HepG2 (cell line): ENCODE measurements at regions not wholly inside any gene's neighbourhood (a gene's known extent, or its start where the extent isn't known, plus 50 kb on each side); places are given as distances from the start of the nearest gene placed in this dataset.

Source experiments
- CREM ChIP-seq, 2 experiments: sonication (generic) in 1 of 2; formaldehyde crosslinking in 1 of 2; IDR thresholded peaks; 2 replicates each; pipeline versions ENCODE4 v1.4.0 to v1.6.1; 2016 to 2020; ENCODE audit warnings: antibody characterized with exemption in 1 of 2, mild to moderate bottlenecking in 1 of 2, missing genetic modification reagents in 1 of 2
- FOSL1 ChIP-seq: sonication (generic); formaldehyde crosslinking; IDR thresholded peaks from 2 replicates; pipeline ENCODE4 v1.9.0; 2021; ENCODE audit warnings: missing genetic modification reagents, borderline replicate concordance
- FOXA3 ChIP-seq: IDR thresholded peaks from 2 replicates; pipeline ENCODE4 v1.6.1; 2016; ENCODE audit warnings: missing genetic modification reagents, missing compliant biosample characterization
- FOXK1 ChIP-seq: sonication (generic); formaldehyde crosslinking; IDR thresholded peaks from 2 replicates; pipeline ENCODE4 v1.4.0; 2020; ENCODE audit warnings: low read depth, missing genetic modification reagents, borderline replicate concordance
- GFI1 ChIP-seq: sonication (generic); formaldehyde crosslinking; IDR thresholded peaks from 2 replicates; pipeline ENCODE4 v1.5.0; 2020; ENCODE audit warnings: missing genetic modification reagents, mild to moderate bottlenecking, borderline replicate concordance
- HNF4A ChIP-seq: sonication (generic); formaldehyde crosslinking; IDR thresholded peaks from 2 replicates; pipeline ENCODE4 v1.4.0; 2020; ENCODE audit warnings: missing genetic modification reagents
- JUND ChIP-seq: sonication (generic); formaldehyde crosslinking; IDR thresholded peaks from 2 replicates; pipeline ENCODE4 v1.8.0; 2022; ENCODE audit warnings: mild to moderate bottlenecking, missing genetic modification reagents
- NCOR1 ChIP-seq: fragments of 200-600 bp; sonication (generic); IDR thresholded peaks from 2 replicates; pipeline ENCODE4 v1.7.0; 2017; ENCODE audit warnings: antibody characterized with exemption, low read length, borderline replicate concordance
- NFE2L2 ChIP-seq: fragments of 150-350 bp; IDR thresholded peaks from 2 replicates; pipeline ENCODE4 v1.6.1; 2014; ENCODE audit warnings: low read length
- NFKBIZ ChIP-seq: IDR thresholded peaks from 2 replicates; pipeline ENCODE4 v1.6.1; 2018; ENCODE audit warnings: missing genetic modification reagents, missing compliant biosample characterization
- RXRB ChIP-seq: IDR thresholded peaks from 2 replicates; pipeline ENCODE4 v1.6.1; 2016; ENCODE audit warnings: borderline replicate concordance, missing genetic modification reagents, missing compliant biosample characterization
- SALL1 ChIP-seq: sonication (generic); formaldehyde crosslinking; IDR thresholded peaks from 2 replicates; pipeline ENCODE4 v1.8.0; 2022; ENCODE audit warnings: mild to moderate bottlenecking, missing genetic modification reagents
- STAT5B ChIP-seq: sonication (generic); formaldehyde crosslinking; IDR thresholded peaks from 2 replicates; pipeline ENCODE4 v1.4.0; 2020; ENCODE audit warnings: missing genetic modification reagents
- ZGPAT ChIP-seq: IDR thresholded peaks from 2 replicates; pipeline ENCODE4 v1.6.1; 2016; ENCODE audit warnings: mild to moderate bottlenecking
- ZKSCAN5 ChIP-seq: sonication (generic); formaldehyde crosslinking; IDR thresholded peaks from 2 replicates; pipeline ENCODE4 v1.5.1; 2020; ENCODE audit warnings: mild to moderate bottlenecking, missing genetic modification reagents
- ZMYM4 ChIP-seq: sonication (generic); formaldehyde crosslinking; IDR thresholded peaks from 2 replicates; pipeline ENCODE4 v1.8.1; 2023; ENCODE audit warnings: mild to moderate bottlenecking, missing genetic modification reagents
- ZNF12 ChIP-seq: sonication (generic); formaldehyde crosslinking; IDR thresholded peaks from 2 replicates; pipeline ENCODE4 v1.5.0; 2020; ENCODE audit warnings: missing genetic modification reagents
- ZNF296 ChIP-seq: sonication (generic); formaldehyde crosslinking; conservative IDR thresholded peaks from 2 replicates; pipeline ENCODE4 v1.5.0; 2020; ENCODE audit warnings: mild to moderate bottlenecking, missing genetic modification reagents
- ZNF609 ChIP-seq: sonication (generic); formaldehyde crosslinking; IDR thresholded peaks from 2 replicates; pipeline ENCODE4 v1.4.0; 2020; ENCODE audit warnings: mild to moderate bottlenecking, missing genetic modification reagents, borderline replicate concordance
- ZNF614 ChIP-seq: IDR thresholded peaks from 2 replicates; pipeline ENCODE4 v1.6.1; 2018; ENCODE audit warnings: missing biosample characterization, missing genetic modification reagents, inconsistent platforms, borderline replicate concordance
- ZNF878 ChIP-seq: sonication (generic); formaldehyde crosslinking; IDR thresholded peaks from 2 replicates; pipeline ENCODE4 v1.8.1; 2023; ENCODE audit warnings: mild to moderate bottlenecking, missing genetic modification reagents, moderate library complexity
- ZSCAN9 ChIP-seq: IDR thresholded peaks from 2 replicates; pipeline ENCODE4 v1.6.1; 2016; ENCODE audit warnings: borderline replicate concordance

DNA sequence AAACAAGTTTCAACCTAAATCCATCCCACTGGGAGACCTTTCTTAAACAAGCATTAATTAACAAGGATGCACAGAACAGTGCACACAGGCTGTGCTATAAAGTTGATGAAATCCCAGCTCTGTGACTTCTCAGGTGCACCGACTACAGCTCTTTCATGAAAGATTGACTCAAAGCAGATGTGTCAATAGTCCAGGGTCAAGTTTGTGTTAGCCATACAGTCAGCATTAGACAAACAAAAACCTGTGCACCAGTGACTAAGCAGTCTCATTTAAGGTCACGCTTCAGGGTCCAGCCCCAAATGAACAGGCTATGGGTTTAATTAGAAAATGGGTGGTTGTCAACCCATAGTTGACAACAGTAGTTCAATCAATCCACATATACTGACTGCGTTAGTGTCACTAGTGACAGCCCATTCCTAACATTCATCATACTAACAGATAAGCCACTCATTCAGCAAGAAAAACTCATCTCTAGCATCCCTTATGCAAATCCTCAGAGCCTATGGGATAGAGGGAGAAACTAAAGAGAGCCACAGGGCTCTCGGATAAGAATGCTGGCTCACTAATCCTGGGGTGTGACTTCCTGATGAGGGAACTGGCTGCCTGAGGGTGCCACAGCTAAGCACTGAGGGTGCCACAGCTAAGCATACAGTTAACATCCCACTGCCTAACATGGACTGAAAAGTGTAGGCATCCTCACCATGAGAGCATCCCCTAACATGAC is 84.1 kb downstream of the WNT5A start (continued):
- TF ChIP-seq NFKBIZ (CRISPR knock-in tag) = 0 out of 2 replicates have a peak, but pooled peaks have one; percentile 43
- TF ChIP-seq ZGPAT (CRISPR knock-in tag) = peak; percentile 44; the same call in 1 of the 2 replicates
- TF ChIP-seq NFE2L2 = peak; percentile 73
- TF ChIP-seq FOSL1 (CRISPR knock-in tag) = peak; percentile 63; the same call in 1 of the 2 replicates
- TF ChIP-seq JUND = peak; percentile 11; the same call in 1 of the 2 replicates
- TF ChIP-seq FOXA3 (CRISPR knock-in tag) = peak; percentile 79
- peak; percentile 32; the same call in 1 of the 2 replicates for TF ChIP-seq ZNF614 (CRISPR knock-in tag)
- TF ChIP-seq FOXK1 (CRISPR knock-in tag) = peak; percentile 36; the same call in 1 of the 2 replicates
- peak; percentile 92 for TF ChIP-seq RXRB
- TF ChIP-seq ZNF12 (CRISPR knock-in tag) = 0 out of 2 replicates have a peak, but pooled peaks have one; percentile 55
- TF ChIP-seq GFI1 (CRISPR knock-in tag) = peak; percentile 72; the same call in 1 of the 2 replicates
- TF ChIP-seq ZMYM4 = 0 out of 2 replicates have a peak, but pooled peaks have one; percentile 19
- peak; percentile 32; the same call in 1 of the 2 replicates for TF ChIP-seq SALL1 (CRISPR knock-in tag)
- TF ChIP-seq ZSCAN9 = no peak
- no peak for TF ChIP-seq STAT5B (CRISPR knock-in tag)
- peak; percentile 51; the same call in 1 of the 2 replicates for TF ChIP-seq HNF4A (CRISPR knock-in tag)
- peak; percentile 64; the same call in 1 of the 2 replicates for TF ChIP-seq NCOR1
- TF ChIP-seq ZNF296 (CRISPR knock-in tag) = no peak
- peak; percentile 35; the same call in 1 of the 2 replicates for TF ChIP-seq CREM (IDR thresholded peaks at IDR 0.05)
- no peak for TF ChIP-seq CREM (CRISPR knock-in tag; IDR thresholded peaks at IDR 0.05)
- no peak for TF ChIP-seq ZNF878 (CRISPR knock-in tag)
- TF ChIP-seq ZNF609 (CRISPR knock-in tag) = peak; percentile 29; the same call in 1 of the 2 replicates
- no peak for TF ChIP-seq ZKSCAN5 (CRISPR knock-in tag)
